Colonic mucosa (tissue), 4 donors: ENCODE measurements at regions not wholly inside any gene's neighbourhood (a gene's known extent, or its start where the extent isn't known, plus 50 kb on each side); places are given as distances from the start of the nearest gene placed in this dataset.

Source experiments
- DNase-seq: peaks from one replicate; pipeline ENCODE4 v3.0.0-alpha.2; 2020
- H3K27ac ChIP-seq: fragments of 200-600 bp; one replicate; pipeline ENCODE4 v1.8.0; 2021
- H3K27me3 ChIP-seq: fragments of 200-600 bp; one replicate; pipeline ENCODE4 v1.8.0; 2021
- H3K36me3 ChIP-seq: fragments of 200-600 bp; one replicate; pipeline ENCODE4 v1.8.0; 2021
- H3K4me1 ChIP-seq: fragments of 200-600 bp; one replicate; pipeline ENCODE4 v1.8.0; 2021; ENCODE audit warnings: mild to moderate bottlenecking
- H3K4me3 ChIP-seq: fragments of 200-600 bp; one replicate; pipeline ENCODE4 v1.8.0; 2021
- H3K9ac ChIP-seq, 2 donors: one replicate each; pipeline ENCODE4 v1.7.0; 2013; ENCODE audit warnings: control low read depth in 2 of 2, low read depth in 2 of 2, low read length in 2 of 2
- H3K9me3 ChIP-seq: fragments of 200-600 bp; one replicate; pipeline ENCODE4 v1.8.0; 2021
- intact Hi-C: fragments of 100-400 bp; cut with DNase I; formaldehyde crosslinking; loops from one replicate; pipeline ENCODE4 v1.14.1; 2022
- TF ChIP-seq, protein P1 (sequence below): fragments of 200-600 bp; IDR thresholded peaks from one replicate; pipeline ENCODE4 v1.8.0; 2022; ENCODE audit warnings: antibody characterized with exemption, mild to moderate bottlenecking
- donor health status: healthy.
- donor health status: DM: no; HTN: no; CAD: no.
- donor health status: DM: no; HTN: no; CAD: no.

DNA sequence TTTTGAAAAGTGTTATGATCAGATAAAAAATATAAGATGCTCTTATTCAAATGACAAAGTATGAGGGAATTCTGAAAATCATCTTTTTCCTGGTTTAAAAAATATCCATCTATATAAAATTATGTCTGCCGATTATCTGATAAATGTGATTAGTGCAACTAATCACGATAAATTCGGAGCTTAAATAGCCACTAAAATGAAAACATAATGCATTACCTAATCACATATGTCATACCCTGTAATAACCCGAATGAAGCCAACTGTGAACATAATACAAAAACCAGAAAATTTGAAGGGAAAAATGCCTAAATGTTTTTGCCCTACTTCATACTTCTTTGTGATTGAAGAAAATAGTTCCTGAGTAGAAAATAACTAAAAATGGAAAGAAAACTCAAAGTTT lies 808.4 kb upstream of the LUZP2 start:
- Histone ChIP-seq H3K36me3 (no peaks in the 10 kb centered on the region), H3K4me3 (no peak overlapping the region), H3K27ac (no peak overlapping the region), H3K27me3 (no peaks in the 10 kb centered on the region), H3K9ac (no peak overlapping the region), H3K4me1 (no peaks in the 10 kb centered on the region), H3K9me3 (no peaks in the 10 kb centered on the region)
- intact Hi-C loops: no loop called here
- no peak for DNase-seq
- TF ChIP-seq, protein P1, sequence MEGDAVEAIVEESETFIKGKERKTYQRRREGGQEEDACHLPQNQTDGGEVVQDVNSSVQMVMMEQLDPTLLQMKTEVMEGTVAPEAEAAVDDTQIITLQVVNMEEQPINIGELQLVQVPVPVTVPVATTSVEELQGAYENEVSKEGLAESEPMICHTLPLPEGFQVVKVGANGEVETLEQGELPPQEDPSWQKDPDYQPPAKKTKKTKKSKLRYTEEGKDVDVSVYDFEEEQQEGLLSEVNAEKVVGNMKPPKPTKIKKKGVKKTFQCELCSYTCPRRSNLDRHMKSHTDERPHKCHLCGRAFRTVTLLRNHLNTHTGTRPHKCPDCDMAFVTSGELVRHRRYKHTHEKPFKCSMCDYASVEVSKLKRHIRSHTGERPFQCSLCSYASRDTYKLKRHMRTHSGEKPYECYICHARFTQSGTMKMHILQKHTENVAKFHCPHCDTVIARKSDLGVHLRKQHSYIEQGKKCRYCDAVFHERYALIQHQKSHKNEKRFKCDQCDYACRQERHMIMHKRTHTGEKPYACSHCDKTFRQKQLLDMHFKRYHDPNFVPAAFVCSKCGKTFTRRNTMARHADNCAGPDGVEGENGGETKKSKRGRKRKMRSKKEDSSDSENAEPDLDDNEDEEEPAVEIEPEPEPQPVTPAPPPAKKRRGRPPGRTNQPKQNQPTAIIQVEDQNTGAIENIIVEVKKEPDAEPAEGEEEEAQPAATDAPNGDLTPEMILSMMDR: no peak

DNA sequence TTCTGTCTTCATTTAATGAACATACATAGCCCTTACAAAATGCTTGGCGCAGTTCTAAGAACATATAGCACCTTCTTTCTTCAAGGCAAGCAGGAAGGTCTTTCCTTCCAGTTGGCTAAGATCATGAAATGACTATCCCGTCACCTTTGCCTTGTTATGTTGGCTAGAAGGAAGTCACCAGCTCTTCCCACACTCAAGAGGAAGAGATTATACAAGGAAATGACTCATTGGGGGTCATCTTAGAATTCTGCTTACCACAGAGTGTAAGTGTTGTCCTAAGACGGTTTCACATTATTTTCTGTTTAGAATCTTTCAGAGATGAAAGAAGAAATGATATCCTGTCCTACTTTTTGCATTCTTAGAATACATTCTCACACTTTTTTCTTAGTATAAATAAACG lies 808.0 kb upstream of the LUZP2 start:
- no peaks in the 10 kb centered on the region for H3K27me3 ChIP-seq
- TF ChIP-seq, protein P1: no peak
- no peaks in the 10 kb centered on the region for H3K9me3 ChIP-seq
- no peaks in the 10 kb centered on the region for H3K4me1 ChIP-seq
- H3K36me3 ChIP-seq: no peaks in the 10 kb centered on the region
- DNase-seq: no peak
- no peak overlapping the region for H3K27ac ChIP-seq
- no peak overlapping the region for H3K9ac ChIP-seq
- intact Hi-C loops: no loop called here
- H3K4me3 ChIP-seq: no peak overlapping the region

DNA sequence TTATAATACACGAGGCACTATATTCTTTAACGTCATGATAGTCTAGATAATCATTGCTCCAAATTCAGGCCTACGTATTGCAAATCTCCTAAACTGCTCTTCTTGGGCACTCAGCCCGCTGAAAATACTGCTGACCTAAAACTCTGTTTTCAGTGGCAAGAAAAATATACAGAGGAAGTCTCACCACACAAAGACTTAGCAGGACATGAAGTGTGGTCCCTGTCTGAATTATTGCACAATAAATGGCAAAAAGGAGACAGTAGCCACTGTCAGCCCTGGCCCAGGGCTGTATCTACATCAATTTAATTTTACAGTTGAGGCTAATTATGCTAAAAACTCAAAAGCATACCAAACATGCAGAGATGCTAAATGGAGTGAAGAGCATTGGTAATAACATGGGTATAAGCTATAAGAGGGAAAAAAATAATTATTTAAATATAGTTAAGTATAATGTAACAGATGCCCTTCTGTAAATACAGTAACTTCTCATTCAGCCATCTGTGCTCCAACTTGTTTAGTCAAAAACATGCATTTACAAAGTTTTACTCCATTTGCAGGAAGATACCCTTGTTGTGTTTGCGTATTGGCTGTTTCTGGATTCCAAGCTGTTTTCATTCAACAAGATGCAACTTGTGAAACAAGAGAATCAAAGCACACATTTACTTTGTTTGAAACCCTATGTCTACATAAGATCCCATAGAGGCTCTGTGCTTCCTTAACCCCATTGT lies 800.0 kb upstream of the LUZP2 start:
- DNase-seq: no peak
- intact Hi-C loops: no loop called here

DNA sequence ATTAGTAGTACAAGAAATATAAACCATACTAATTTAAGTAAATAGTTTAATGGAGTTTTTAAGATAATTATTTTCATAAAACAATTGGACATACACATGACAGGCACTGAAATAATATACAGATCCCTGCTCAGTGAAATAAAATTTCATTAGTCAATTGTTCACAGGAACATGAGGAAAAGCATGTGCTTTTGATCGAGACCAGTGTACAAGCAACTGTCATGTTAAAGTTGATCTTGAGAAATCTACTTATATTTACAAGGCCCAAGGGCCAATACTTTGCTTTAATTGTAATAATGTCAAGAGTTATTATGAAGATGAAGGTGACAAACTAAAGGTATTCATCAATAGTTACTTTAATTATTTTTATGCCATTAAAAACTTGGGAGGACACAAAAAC lies 792.7 kb upstream of the LUZP2 start:
- no peak overlapping the region for H3K4me3 ChIP-seq
- no peak overlapping the region for H3K9ac ChIP-seq
- no peaks in the 10 kb centered on the region for H3K4me1 ChIP-seq
- H3K9me3 ChIP-seq: no peaks in the 10 kb centered on the region
- H3K36me3 ChIP-seq: no peaks in the 10 kb centered on the region
- intact Hi-C loops: no loop called here
- DNase-seq: no peak
- H3K27me3 ChIP-seq: no peaks in the 10 kb centered on the region
- H3K27ac ChIP-seq: no peak overlapping the region
- TF ChIP-seq, protein P1: no peak

More for the DNA sequence above, 800.0 kb upstream of the LUZP2 start:
- Histone ChIP-seq H3K9me3 (no peaks in the 10 kb centered on the region), H3K27me3 (no peaks in the 10 kb centered on the region), H3K4me3 (no peak overlapping the region), H3K9ac (no peak overlapping the region), H3K27ac (no peak overlapping the region), H3K4me1 (no peaks in the 10 kb centered on the region), H3K36me3 (no peaks in the 10 kb centered on the region)
- TF ChIP-seq, protein P1: no peak

DNA sequence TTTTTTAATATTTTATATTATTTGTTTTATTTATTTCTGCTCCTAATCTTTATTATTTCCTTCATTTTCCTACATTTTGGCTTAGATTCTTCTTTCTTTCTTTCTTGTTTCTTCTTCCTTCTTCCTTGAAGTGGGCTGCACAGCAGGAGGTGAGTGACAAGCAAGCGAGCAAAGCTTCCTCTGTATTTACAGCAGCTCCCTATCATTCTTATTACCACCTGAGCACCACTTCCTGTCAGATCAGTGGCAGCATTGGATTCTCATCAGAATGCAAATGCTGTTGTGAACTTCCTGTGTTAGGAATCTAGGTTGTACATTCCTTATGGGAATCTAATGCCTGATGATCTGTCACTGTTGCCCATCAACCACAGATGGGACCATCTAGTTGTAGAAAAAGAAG lies 784.9 kb upstream of the LUZP2 start:
- no peaks in the 10 kb centered on the region for H3K4me1 ChIP-seq
- H3K9ac ChIP-seq: no peak overlapping the region
- no peaks in the 10 kb centered on the region for H3K9me3 ChIP-seq
- intact Hi-C loops: no loop called here
- no peaks in the 10 kb centered on the region for H3K36me3 ChIP-seq
- TF ChIP-seq, protein P1: no peak
- H3K27ac ChIP-seq: no peak overlapping the region
- no peak for DNase-seq
- no peaks in the 10 kb centered on the region for H3K27me3 ChIP-seq
- no peak overlapping the region for H3K4me3 ChIP-seq
